ENCODE measurements at regions not wholly inside any gene's neighbourhood (a gene's known extent, or its start where the extent isn't known, plus 50 kb on each side); places are given as distances from the start of the nearest gene placed in this dataset.
"Not testable (repeated sequence)": the region's sequence is repeated elsewhere in the genome, so short reads cannot be mapped to it uniquely, and the experiment has no call there.

GRCh38 chr3:102687851-102688555, 253.2 kb downstream of the ZPLD1 start:
- DNase-seq = no peak

- DNase-seq = no peak
Measured at GRCh38 chr3:102688556-102688930, 253.7 kb downstream of the ZPLD1 start.

- DNase-seq = no peak
Measured at GRCh38 chr3:102691507-102691906, 256.7 kb downstream of the ZPLD1 start.

- DNase-seq = no peak
Measured at GRCh38 chr3:102699104-102699818, 264.4 kb downstream of the ZPLD1 start.

GRCh38 chr3:102699819-102700140, 265.0 kb downstream of the ZPLD1 start:
- DNase-seq = no peak

- no peak for DNase-seq
Measured at GRCh38 chr3:102712896-102713295, 278.1 kb downstream of the ZPLD1 start.

- DNase-seq = no peak
Measured at GRCh38 chr3:102714567-102714966, 279.8 kb downstream of the ZPLD1 start.

- no peak for DNase-seq
Measured at GRCh38 chr3:102715030-102715697, 280.3 kb downstream of the ZPLD1 start.

GRCh38 chr3:102718651-102719050, 283.8 kb downstream of the ZPLD1 start:
- no peak for DNase-seq

- no peak for DNase-seq
Measured at GRCh38 chr3:102722317-102722716, 287.5 kb downstream of the ZPLD1 start.

GRCh38 chr3:102727340-102727739, 292.5 kb downstream of the ZPLD1 start:
- no peak for DNase-seq

GRCh38 chr3:102732581-102732980, 297.8 kb downstream of the ZPLD1 start:
- DNase-seq = not testable (repeated sequence)

GRCh38 chr3:102733791-102734563, 299.2 kb downstream of the ZPLD1 start:
- no peak for DNase-seq

- no peak for DNase-seq
Measured at GRCh38 chr3:102735311-102735710, 300.5 kb downstream of the ZPLD1 start.

GRCh38 chr3:102736288-102736974, 301.6 kb downstream of the ZPLD1 start:
- no peak for DNase-seq

- no peak for DNase-seq
Measured at GRCh38 chr3:102736975-102737304, 302.1 kb downstream of the ZPLD1 start.

GRCh38 chr3:102737353-102737752, 302.5 kb downstream of the ZPLD1 start:
- no peak for DNase-seq

GRCh38 chr3:102741105-102741504, 306.3 kb downstream of the ZPLD1 start:
- no peak for DNase-seq

- no peak for DNase-seq
Measured at GRCh38 chr3:102741694-102742093, 306.9 kb downstream of the ZPLD1 start.

- DNase-seq = no peak
Measured at GRCh38 chr3:102745881-102746280, 311.1 kb downstream of the ZPLD1 start.

GRCh38 chr3:102747611-102748010, 312.8 kb downstream of the ZPLD1 start:
- no peak for DNase-seq

GRCh38 chr3:102748646-102749045, 313.8 kb downstream of the ZPLD1 start:
- no peak for DNase-seq

- DNase-seq = no peak
Measured at GRCh38 chr3:102750322-102750721, 315.5 kb downstream of the ZPLD1 start.

All from bone marrow (tissue), 2 donors.